GM18526 (cell line): ENCODE measurements at regions not wholly inside any gene's neighbourhood (a gene's known extent, or its start where the extent isn't known, plus 50 kb on each side); places are given as distances from the start of the nearest gene placed in this dataset.

Source experiments
- POLR2A ChIP-seq: IDR thresholded peaks from 3 replicates; pipeline ENCODE4 v1.6.1; 2011; ENCODE audit not compliant: insufficient read length; ENCODE audit errors: extremely low read depth

DNA sequence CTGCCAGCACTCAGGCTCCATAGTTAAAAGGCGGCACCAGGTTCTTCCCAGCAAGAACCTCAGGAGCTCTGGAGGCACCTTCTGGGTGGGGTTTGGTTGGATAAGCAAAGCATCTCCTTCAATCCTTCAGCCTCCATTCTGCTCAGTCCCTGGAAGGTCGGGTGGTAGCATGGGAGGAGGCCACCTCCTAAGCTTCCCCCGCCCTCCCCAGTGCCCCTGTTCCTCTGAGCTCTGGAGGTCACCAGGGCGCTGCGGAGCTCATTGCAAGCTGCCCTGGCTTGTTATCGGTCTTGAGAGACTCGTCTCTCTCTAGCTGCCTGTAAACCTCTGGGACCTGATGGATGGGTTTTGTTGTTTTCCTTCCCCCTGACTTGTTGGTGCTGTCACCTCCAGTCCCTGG lies 124.8 kb downstream of the RPLP1 start:
- no peak for TF ChIP-seq POLR2A

DNA sequence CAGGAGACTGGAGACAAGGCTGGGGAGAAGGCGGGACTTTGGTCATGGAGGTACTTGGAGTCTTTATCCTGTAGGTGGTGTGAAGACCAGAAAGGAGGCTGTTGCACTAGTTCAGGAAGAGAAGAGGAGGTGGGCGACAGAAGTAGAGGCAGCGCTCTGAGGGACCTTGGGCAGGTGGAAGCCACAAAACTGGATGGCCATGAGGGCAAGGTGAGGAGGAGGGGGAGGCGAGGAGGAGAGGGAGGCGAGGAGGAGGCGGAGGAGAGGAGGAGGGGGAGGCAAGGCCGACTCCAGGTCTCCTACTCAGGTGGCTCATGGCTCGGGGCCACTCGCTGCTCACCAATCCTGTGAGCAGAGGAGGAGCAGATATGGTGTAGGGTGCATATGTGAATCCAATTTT lies 125.6 kb downstream of the RPLP1 start:
- TF ChIP-seq POLR2A: no peak

DNA sequence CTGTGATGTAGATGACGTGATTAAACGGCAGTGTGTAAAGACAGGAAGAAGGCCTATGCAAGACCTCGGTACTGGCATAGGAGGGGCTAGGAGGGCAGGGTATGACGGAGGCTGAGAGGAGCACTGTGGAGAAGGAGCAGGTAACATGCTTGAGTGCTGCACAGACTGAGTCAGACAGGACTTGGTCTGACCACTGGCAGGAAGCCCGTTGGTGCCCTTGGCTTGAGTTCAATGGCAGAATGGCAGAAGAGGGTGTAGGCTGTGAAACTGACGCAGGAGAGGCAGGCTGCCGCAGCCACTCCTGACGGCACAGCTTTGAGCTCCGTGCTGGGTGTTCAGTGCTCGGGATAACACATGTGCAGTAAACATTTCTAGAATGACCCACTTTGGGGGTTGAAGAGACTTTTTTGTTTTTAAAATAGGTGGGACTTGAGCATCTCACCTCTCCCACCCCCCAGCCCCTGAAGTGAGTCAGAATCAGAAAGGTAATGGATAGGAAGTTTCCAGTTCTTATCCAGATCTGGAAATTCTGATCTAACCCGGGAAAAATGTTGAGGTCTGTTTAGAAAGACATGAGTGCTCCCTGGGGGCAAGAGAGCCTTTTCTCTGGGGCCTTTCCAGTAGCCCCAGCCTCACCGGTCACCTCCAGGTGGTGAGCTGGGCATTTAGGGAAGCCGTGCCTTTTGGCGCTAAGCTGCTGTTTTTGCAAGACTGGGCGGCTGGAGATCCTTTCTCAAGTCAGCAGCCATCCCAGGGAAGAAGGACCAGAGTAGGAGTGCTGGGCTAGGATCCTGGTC lies 126.4 kb downstream of the RPLP1 start:
- TF ChIP-seq POLR2A: no peak

DNA sequence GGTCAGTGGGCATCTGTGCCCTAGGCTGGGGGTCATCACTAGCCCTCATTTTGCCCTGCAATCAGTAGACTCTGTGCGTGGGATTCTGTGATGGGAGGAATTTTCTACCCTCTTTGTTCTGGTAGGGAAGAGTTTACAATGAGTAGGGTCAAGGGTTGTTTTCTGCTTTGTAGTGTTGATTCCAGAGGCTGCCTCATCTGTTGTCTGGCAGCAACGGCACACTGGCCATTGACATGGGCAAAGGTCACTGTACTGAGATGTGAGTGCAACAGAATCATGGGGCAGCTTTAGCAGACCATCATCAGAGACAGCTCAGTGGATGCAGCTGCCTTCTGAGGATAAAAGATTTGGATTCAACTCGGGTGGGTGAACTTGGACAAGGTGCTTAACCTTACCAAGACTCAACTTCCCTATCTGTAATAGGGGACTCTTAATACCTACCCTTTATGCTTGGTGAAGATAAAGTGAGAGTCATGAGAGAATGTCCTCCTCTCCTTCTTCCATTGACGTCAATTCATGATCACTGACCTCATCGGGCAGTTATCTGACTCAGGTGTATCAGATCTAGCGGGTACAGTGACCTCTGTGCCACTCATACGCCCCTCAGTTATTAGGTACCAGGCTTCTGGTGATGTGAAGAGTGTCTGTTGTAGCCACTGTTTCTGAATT lies 127.5 kb downstream of the RPLP1 start:
- TF ChIP-seq POLR2A: no peak

DNA sequence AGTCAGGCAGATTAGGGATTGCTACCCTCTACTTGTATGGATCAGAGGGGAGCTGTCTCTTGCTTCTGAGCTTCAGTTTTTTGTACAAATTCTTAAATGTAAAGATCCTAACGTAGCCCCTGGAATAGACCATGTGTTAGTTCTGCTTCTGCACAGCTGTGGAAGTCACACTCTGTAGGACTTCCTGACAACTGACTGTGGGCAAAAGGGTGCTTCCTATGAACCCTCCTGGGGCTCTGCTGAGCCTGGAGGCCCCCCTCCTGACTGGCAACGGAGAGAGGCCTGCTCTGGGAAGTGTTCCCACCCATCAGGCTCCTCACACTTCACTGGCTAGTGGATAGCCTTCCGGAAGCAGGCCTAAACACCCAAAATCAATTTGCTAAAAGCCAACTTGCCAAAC lies 131.0 kb downstream of the RPLP1 start:
- TF ChIP-seq POLR2A: no peak

DNA sequence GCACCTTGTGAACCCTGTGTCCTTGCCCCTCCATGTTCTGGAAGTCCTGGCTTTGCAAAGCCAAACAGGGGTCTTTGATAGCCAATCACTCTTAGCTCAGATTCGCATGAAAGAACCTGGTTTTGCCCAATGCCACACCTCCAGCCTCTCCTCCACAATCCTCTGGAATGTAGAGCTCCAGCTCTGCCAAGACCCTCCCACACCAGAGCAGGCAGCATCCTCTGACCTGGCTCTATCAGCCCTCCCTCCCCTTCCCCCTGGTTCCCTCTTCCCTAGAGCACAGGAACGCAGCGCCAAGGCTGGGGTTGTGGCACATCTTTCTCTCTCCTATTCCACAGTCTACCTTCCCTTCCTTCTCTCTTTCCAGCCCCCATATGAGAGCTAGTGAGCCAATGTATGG lies 133.3 kb downstream of the RPLP1 start:
- TF ChIP-seq POLR2A: no peak

DNA sequence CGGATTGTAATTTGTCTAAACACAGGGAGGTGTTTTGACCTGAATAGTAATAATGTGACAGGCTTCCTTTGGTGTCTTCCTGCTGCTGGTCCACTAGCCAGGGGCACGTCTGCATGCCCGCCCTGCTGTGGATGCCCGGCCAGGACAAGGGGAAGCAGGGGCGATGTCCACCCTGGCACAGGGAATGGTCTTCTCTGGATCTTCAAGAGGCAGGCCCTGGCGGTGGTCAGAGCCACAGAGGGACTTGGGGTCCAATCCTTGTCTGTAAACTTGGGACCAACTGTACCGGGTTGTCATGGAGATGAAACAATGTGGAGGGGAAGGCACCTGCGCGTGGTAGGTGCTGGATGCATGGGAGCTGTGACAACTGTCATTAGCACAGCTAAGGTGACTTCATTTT lies 134.1 kb downstream of the RPLP1 start:
- no peak for TF ChIP-seq POLR2A

DNA sequence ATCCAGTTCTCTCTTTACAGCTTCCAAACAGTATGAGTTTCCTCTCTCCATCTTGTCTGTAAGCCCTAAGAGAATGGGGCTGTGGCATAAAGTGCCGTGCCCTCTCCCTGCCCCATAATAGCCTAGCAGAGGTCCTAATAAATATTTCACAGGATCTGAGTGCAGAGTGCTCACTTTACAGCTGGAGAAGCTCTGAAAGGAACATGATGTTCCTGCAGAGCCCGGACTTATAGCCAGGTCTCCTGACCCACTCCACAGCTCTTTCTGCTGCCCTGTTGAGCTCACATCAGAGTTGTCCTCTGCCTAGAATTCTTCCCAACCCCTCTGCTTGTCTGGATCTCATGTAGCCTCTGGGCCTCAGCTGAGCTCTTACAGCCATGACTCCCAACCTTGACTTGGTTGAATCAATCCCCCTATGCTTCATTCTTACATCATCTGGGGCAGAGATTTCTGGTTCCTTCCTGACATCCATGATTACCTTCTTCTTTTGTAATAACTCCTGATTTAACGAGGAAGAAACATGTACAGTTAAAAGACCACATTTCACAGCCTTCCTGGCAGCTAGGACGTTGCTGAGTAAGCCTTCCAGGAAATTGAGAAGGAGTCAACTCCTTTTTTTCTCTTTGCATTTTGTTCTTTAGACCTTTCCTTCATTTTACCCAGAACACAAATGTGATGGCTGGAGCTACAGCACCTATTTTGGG lies 135.3 kb downstream of the RPLP1 start:
- no peak for TF ChIP-seq POLR2A

DNA sequence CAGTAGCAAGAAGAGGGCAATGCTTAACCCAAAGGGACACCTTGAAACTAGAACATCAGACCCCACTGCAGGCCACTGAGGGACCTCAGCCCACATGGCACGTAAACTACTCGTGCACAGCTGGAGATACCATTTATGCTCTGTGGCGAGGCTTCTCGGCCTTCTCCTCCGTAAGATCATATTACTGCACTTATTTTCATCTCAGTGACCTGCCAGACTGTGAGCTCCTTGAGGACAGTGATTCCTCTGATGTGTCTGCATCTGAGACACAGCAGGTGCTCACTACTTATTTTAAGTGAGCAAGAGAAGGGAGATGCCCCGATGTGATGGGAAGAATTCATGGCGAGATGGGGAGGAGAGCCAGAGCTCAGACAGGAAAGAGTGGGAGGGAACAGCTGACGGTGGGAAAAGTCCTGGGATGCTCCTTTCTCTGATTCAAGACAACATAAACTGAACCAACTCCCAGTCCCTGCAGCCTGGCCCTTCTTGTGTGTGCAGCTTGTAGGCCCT lies 137.6 kb downstream of the RPLP1 start:
- no peak for TF ChIP-seq POLR2A

DNA sequence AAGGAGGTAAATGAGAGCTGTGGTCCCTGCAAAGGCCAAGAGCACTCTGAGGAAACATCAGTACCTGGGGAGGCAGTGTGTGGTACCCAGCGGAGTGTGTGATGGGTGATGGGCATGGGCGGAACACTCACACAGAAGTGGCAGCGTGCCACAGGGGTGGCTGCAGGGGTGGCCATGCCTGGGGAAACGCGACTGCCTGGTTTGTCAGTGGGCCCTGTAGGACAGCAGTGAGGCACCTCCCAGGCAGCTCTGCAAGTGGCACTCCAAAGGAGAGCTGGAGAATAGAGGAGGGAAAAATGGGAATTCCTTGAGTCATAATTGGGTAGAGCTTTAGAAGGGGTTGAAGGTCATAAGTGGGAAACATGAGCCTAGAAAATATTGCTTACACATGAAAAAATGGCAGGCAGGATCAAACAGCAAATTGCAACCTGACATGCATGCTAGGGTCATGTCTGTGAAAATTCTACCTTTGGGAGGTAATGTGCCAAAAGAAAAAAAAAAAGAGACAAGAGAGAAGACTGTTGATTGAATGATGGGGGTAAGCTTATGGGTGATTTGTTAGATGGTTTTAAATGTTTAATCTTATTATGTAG lies 138.4 kb downstream of the RPLP1 start:
- TF ChIP-seq POLR2A: no peak

DNA sequence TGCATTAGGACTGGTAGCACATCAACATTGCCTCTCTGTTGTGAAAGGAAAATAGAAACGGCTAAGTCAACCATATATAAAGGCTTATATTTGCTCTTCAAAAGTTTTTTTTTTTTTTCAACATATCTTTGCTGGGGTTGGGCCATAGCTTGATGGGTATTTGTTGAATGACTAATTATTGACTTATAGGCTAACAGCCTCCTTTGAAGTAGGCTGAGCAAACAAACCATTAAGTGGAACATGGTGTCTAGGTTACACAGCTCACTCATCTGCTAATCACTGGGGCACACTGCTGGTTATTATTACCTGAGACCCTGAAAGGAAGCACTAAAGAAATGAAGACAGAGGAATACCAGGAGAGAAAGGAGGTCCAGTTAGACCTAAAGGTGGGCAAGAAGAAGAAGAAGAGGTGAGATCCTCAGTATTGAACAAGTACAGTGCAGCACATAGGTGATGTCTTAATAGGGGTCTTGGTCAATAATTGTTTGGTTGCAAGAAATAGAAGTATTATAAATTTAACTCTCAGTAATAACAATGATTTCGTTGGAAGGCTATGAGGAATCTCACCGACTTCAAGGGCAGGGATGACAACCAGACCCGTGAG lies 139.4 kb downstream of the RPLP1 start:
- TF ChIP-seq POLR2A: no peak

DNA sequence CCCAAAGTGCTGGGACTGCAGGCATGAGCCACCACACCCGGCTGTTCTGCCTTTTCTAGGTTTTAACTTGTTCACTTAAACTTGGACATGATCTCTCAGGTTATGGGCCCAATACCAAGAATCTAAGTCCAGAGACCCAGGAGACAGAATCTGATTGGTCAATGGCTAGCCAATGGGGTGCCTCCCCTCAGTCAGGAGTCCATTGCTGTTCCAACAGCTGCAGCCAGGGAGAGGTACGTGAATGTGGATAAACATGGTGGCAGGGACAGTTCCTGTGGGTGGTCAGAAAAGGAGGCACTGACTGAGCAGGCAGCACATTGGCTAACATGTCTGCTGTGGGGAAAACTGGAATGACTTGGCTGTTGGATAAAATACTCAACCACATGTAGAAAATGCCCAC lies 140.3 kb downstream of the RPLP1 start:
- no peak for TF ChIP-seq POLR2A

DNA sequence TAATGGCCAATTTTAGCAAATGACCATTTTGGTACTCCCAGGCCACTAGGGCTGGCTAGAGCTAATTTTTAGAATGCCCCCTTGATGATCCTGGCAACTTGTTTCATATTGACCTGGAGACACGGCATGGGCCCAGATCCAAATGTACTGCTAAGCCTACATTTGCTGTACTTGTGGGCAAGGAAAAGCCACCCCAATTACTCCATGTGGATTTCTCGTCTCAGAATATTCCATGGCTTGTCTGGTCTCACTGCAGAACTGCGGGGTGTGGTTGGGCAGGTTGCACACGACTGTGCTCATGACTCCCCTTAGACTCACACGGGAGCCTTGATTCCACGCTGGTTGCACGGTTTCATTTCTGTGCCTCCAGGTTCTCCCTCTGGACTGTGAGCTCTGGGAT lies 140.9 kb downstream of the RPLP1 start:
- TF ChIP-seq POLR2A: no peak

DNA sequence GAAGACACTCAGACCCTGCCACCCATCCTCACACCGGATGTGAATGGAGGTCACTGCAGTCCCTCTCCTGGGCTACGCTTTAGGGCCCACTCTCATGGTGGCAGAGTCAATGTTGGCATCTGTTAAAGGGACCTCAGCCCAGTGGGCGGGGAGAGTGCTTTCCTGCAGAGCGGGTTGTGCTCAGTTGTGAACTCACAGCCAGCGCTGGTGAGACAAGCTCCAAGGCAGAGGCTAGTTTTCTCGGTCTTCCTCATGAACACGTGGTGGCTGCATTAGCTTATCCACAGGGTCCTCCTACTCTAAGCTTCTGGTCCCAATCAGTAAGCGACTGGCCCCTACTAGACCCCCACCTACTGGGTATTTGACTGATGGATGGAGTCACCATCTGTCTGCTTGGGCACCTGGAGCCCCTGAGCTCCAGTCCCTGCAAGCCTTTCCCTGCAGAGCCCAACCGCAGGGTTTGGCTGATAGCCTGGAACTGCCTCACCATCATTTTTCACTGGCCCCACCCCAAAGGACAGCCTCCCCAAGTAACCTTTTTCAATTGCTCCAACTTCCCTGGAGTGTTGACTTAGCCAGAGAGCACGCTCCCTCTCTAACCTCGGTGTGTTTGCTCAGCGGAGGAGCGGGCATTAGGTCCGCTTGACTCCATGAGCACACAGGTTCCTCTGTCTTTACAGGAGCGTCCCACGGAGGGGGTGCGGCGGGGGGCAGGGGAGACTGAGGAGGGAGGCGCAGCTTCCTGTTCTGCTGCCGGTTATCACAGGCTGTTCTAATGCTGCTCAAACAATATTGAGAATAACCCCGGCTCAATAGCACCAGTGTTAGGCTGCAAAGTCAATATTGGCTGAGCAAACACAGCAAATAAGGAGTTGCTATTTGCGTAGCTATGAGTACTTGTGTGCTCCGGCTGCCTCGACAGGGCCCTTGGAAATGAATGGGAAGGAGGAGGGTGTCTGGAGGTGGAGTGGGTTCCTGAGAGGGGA lies 141.7 kb downstream of the RPLP1 start:
- no peak for TF ChIP-seq POLR2A
